ENCODE measurements at regions not wholly inside any gene's neighbourhood (a gene's known extent, or its start where the extent isn't known, plus 50 kb on each side); places are given as distances from the start of the nearest gene placed in this dataset.

GRCh38 chr13:59088716-59089115, 1075.0 kb downstream of the DIAPH3 start:
- H3K4me3 ChIP-seq (replicated peaks; ENCODE audit: insufficient read depth, low read length): no peak overlapping the region
- TF ChIP-seq GABPA (IDR thresholded peaks at IDR 0.05; ENCODE audit: low read depth): no peak
- DNase-seq (ENCODE audit: low read depth in 1 of 2, low spot score in 1 of 2): no peak
- H3K27ac ChIP-seq (replicated peaks): no peak overlapping the region
- H3K27me3 ChIP-seq (ENCODE audit: insufficient read depth, poor library complexity, severe bottlenecking): no peaks in the 10 kb centered on the region

- DNase-seq (ENCODE audit: low read depth in 1 of 2, low spot score in 1 of 2): no peak
- Histone ChIP-seq H3K27me3 (ENCODE audit: insufficient read depth, poor library complexity, severe bottlenecking) (no peaks in the 10 kb centered on the region), H3K27ac (replicated peaks) (no peak overlapping the region), H3K4me3 (replicated peaks; ENCODE audit: insufficient read depth, low read length) (no peak overlapping the region)
- no peak for TF ChIP-seq CTCF (IDR thresholded peaks at IDR 0.05; ENCODE audit: insufficient read depth, low read length)
- no peak for TF ChIP-seq REST (IDR thresholded peaks at IDR 0.05; ENCODE audit: insufficient replicate concordance, low read depth)
- TF ChIP-seq SPI1 (IDR thresholded peaks at IDR 0.05; ENCODE audit: borderline replicate concordance, low read depth): no peak
- no peak for TF ChIP-seq GABPA (IDR thresholded peaks at IDR 0.05; ENCODE audit: low read depth)
- no peak for TF ChIP-seq POLR2AphosphoS5 (IDR thresholded peaks at IDR 0.05; ENCODE audit: low read depth)
Observed at GRCh38 chr13:59094181-59094580, 1069.5 kb downstream of the DIAPH3 start.

- no peak overlapping the region for H3K4me3 ChIP-seq (replicated peaks; ENCODE audit: insufficient read depth, low read length)
- no peak for TF ChIP-seq GABPA (IDR thresholded peaks at IDR 0.05; ENCODE audit: low read depth)
- no peak for TF ChIP-seq CTCF (IDR thresholded peaks at IDR 0.05; ENCODE audit: insufficient read depth, low read length)
- TF ChIP-seq SPI1 (IDR thresholded peaks at IDR 0.05; ENCODE audit: borderline replicate concordance, low read depth): no peak
- no peak for TF ChIP-seq POLR2AphosphoS5 (IDR thresholded peaks at IDR 0.05; ENCODE audit: low read depth)
- TF ChIP-seq REST (IDR thresholded peaks at IDR 0.05; ENCODE audit: insufficient replicate concordance, low read depth): no peak
- DNase-seq (ENCODE audit: low read depth in 1 of 2, low spot score in 1 of 2): no peak
- H3K27me3 ChIP-seq (ENCODE audit: insufficient read depth, poor library complexity, severe bottlenecking): no peaks in the 10 kb centered on the region
- H3K27ac ChIP-seq (replicated peaks): no peak overlapping the region
Observed at GRCh38 chr13:59099182-59099974, 1064.3 kb downstream of the DIAPH3 start.

- Histone ChIP-seq H3K4me3 (replicated peaks; ENCODE audit: insufficient read depth, low read length) (no peak overlapping the region), H3K27ac (replicated peaks) (no peak overlapping the region), H3K27me3 (ENCODE audit: insufficient read depth, poor library complexity, severe bottlenecking) (no peaks in the 10 kb centered on the region)
- peak in 1 of 2 experiments; percentile 5 for DNase-seq (ENCODE audit: low read depth in 1 of 2, low spot score in 1 of 2)
- TF ChIP-seq POLR2AphosphoS5 (IDR thresholded peaks at IDR 0.05; ENCODE audit: low read depth) (no peak), CTCF (IDR thresholded peaks at IDR 0.05; ENCODE audit: insufficient read depth, low read length) (no peak)
Observed at GRCh38 chr13:59103004-59103768, 1060.5 kb downstream of the DIAPH3 start.

All from HL-60 (cell line).